ENCODE measurements at regions not wholly inside any gene's neighbourhood (a gene's known extent, or its start where the extent isn't known, plus 50 kb on each side); places are given as distances from the start of the nearest gene placed in this dataset.

- H3K4me1 ChIP-seq (ENCODE audit: control insufficient read depth in 1 of 2, insufficient read depth in 2 of 2, low read length in 2 of 2) = no peaks in the 10 kb centered on the region
- no peak overlapping the region for H3K4me3 ChIP-seq (ENCODE audit: low read length in 2 of 2)
- ATAC-seq (ENCODE audit: low FRiP score) (no peak), DNase-seq (no peak)
- intact Hi-C loops (cut with DNase I) = no loop called here
- peaks cover 3% of the 10 kb centered on the region for H3K9me3 ChIP-seq (ENCODE audit: control insufficient read depth, low read length)
- H3K27ac ChIP-seq (ENCODE audit: low read depth in 1 of 2, low read length in 2 of 2) = no peak overlapping the region
- H3K36me3 ChIP-seq (ENCODE audit: control insufficient read depth in 1 of 2, insufficient read depth in 2 of 2, low read length in 1 of 2) = no peaks in the 10 kb centered on the region
- WGBS, 2 donors = 2 to 13% methylated on average over 1 of the region's 1 CpG
- H3K27me3 ChIP-seq (ENCODE audit: control insufficient read depth in 1 of 2, insufficient read depth in 2 of 2, low read length in 1 of 2) = no peaks in the 10 kb centered on the region
These were observed 145.4 kb upstream of the MYO16 start for GRCh38 chr13:108483981-108484380.

- Histone ChIP-seq H3K27me3 (ENCODE audit: control insufficient read depth in 1 of 2, insufficient read depth in 2 of 2, low read length in 1 of 2) (no peaks in the 10 kb centered on the region), H3K4me1 (ENCODE audit: control insufficient read depth in 1 of 2, insufficient read depth in 2 of 2, low read length in 2 of 2) (no peaks in the 10 kb centered on the region), H3K9me3 (ENCODE audit: control insufficient read depth, low read length) (peaks cover 3% of the 10 kb centered on the region), H3K36me3 (ENCODE audit: control insufficient read depth in 1 of 2, insufficient read depth in 2 of 2, low read length in 1 of 2) (no peaks in the 10 kb centered on the region), H3K4me3 (ENCODE audit: low read length in 2 of 2) (no peak overlapping the region), H3K27ac (ENCODE audit: low read depth in 1 of 2, low read length in 2 of 2) (no peak overlapping the region)
- ATAC-seq (ENCODE audit: low FRiP score) (no peak), DNase-seq (no peak)
- intact Hi-C loops (cut with DNase I) = no loop called here
These were observed 143.3 kb upstream of the MYO16 start for GRCh38 chr13:108486096-108486495.

GRCh38 chr13:108494991-108495645, 134.3 kb upstream of the MYO16 start:
- H3K4me1 ChIP-seq (ENCODE audit: control insufficient read depth in 1 of 2, insufficient read depth in 2 of 2, low read length in 2 of 2) = no peaks in the 10 kb centered on the region
- ATAC-seq (ENCODE audit: low FRiP score) (no peak), DNase-seq (no peak)
- intact Hi-C loops (cut with DNase I) = no loop called here
- H3K9me3 ChIP-seq (ENCODE audit: control insufficient read depth, low read length) = no peaks in the 10 kb centered on the region
- H3K4me3 ChIP-seq (ENCODE audit: low read length in 2 of 2) = no peak overlapping the region
- no peaks in the 10 kb centered on the region for H3K27me3 ChIP-seq (ENCODE audit: control insufficient read depth in 1 of 2, insufficient read depth in 2 of 2, low read length in 1 of 2)
- WGBS, 2 donors = 1% methylated on average over 20 to 40 of the region's 40 CpGs
- no peaks in the 10 kb centered on the region for H3K36me3 ChIP-seq (ENCODE audit: control insufficient read depth in 1 of 2, insufficient read depth in 2 of 2, low read length in 1 of 2)
- H3K27ac ChIP-seq (ENCODE audit: low read depth in 1 of 2, low read length in 2 of 2) = no peak overlapping the region

GRCh38 chr13:108495646-108496361, 133.6 kb upstream of the MYO16 start:
- ATAC-seq (ENCODE audit: low FRiP score) = peak; percentile 12
- Histone ChIP-seq H3K27me3 (ENCODE audit: control insufficient read depth in 1 of 2, insufficient read depth in 2 of 2, low read length in 1 of 2) (no peaks in the 10 kb centered on the region), H3K9me3 (ENCODE audit: control insufficient read depth, low read length) (no peaks in the 10 kb centered on the region), H3K27ac (ENCODE audit: low read depth in 1 of 2, low read length in 2 of 2) (no peak overlapping the region), H3K4me1 (ENCODE audit: control insufficient read depth in 1 of 2, insufficient read depth in 2 of 2, low read length in 2 of 2) (no peaks in the 10 kb centered on the region), H3K4me3 (ENCODE audit: low read length in 2 of 2) (no peak overlapping the region), H3K36me3 (ENCODE audit: control insufficient read depth in 1 of 2, insufficient read depth in 2 of 2, low read length in 1 of 2) (no peaks in the 10 kb centered on the region)
- 0 to 1% methylated on average over 38 to 90 of the region's 90 CpGs for WGBS, 2 donors
- peak in 1 of 2 donors; percentile 74 for DNase-seq
- intact Hi-C loops (cut with DNase I) = no loop called here

- Histone ChIP-seq H3K4me1 (ENCODE audit: control insufficient read depth in 1 of 2, insufficient read depth in 2 of 2, low read length in 2 of 2) (no peaks in the 10 kb centered on the region), H3K27ac (ENCODE audit: low read depth in 1 of 2, low read length in 2 of 2) (no peak overlapping the region), H3K36me3 (ENCODE audit: control insufficient read depth in 1 of 2, insufficient read depth in 2 of 2, low read length in 1 of 2) (no peaks in the 10 kb centered on the region), H3K27me3 (ENCODE audit: control insufficient read depth in 1 of 2, insufficient read depth in 2 of 2, low read length in 1 of 2) (no peaks in the 10 kb centered on the region), H3K9me3 (ENCODE audit: control insufficient read depth, low read length) (no peaks in the 10 kb centered on the region), H3K4me3 (ENCODE audit: low read length in 2 of 2) (no peak overlapping the region)
- DNase-seq = no peak
- intact Hi-C loops (cut with DNase I) = no loop called here
- 4% methylated on average over 30 of the region's 30 CpGs for WGBS, 2 donors
- peak; percentile 34 for ATAC-seq (ENCODE audit: low FRiP score)
These were observed 132.8 kb upstream of the MYO16 start for GRCh38 chr13:108496362-108497210.

- intact Hi-C loops (cut with DNase I) = no loop called here
- Histone ChIP-seq H3K27ac (ENCODE audit: low read depth in 1 of 2, low read length in 2 of 2) (no peak overlapping the region), H3K27me3 (ENCODE audit: control insufficient read depth in 1 of 2, insufficient read depth in 2 of 2, low read length in 1 of 2) (no peaks in the 10 kb centered on the region), H3K4me3 (ENCODE audit: low read length in 2 of 2) (no peak overlapping the region), H3K36me3 (ENCODE audit: control insufficient read depth in 1 of 2, insufficient read depth in 2 of 2, low read length in 1 of 2) (no peaks in the 10 kb centered on the region), H3K9me3 (ENCODE audit: control insufficient read depth, low read length) (no peaks in the 10 kb centered on the region), H3K4me1 (ENCODE audit: control insufficient read depth in 1 of 2, insufficient read depth in 2 of 2, low read length in 2 of 2) (no peaks in the 10 kb centered on the region)
- ATAC-seq (ENCODE audit: low FRiP score) (no peak), DNase-seq (no peak)
- 35 to 50% methylated on average over 6 of the region's 6 CpGs for WGBS, 2 donors
These were observed 128.7 kb upstream of the MYO16 start for GRCh38 chr13:108500711-108501110.

- H3K4me3 ChIP-seq (ENCODE audit: low read length in 2 of 2) = no peak overlapping the region
- ATAC-seq (ENCODE audit: low FRiP score) (no peak), DNase-seq (no peak)
- no peaks in the 10 kb centered on the region for H3K9me3 ChIP-seq (ENCODE audit: control insufficient read depth, low read length)
- H3K27me3 ChIP-seq (ENCODE audit: control insufficient read depth in 1 of 2, insufficient read depth in 2 of 2, low read length in 1 of 2) = no peaks in the 10 kb centered on the region
- WGBS, 2 donors = 0 to 3% methylated on average over 1 of the region's 1 CpG
- no peaks in the 10 kb centered on the region for H3K4me1 ChIP-seq (ENCODE audit: control insufficient read depth in 1 of 2, insufficient read depth in 2 of 2, low read length in 2 of 2)
- intact Hi-C loops (cut with DNase I) = loop anchor here in 1 of 2 donors (5.0 kb wide), 2 partner anchors 166 to 186 kb away; no protein-coding TSS in a partner anchor
- no peaks in the 10 kb centered on the region for H3K36me3 ChIP-seq (ENCODE audit: control insufficient read depth in 1 of 2, insufficient read depth in 2 of 2, low read length in 1 of 2)
- no peak overlapping the region for H3K27ac ChIP-seq (ENCODE audit: low read depth in 1 of 2, low read length in 2 of 2)
These were observed 121.1 kb upstream of the MYO16 start for GRCh38 chr13:108508263-108508662.

GRCh38 chr13:108525827-108526226, 103.6 kb upstream of the MYO16 start:
- Histone ChIP-seq H3K4me3 (ENCODE audit: low read length in 2 of 2) (no peak overlapping the region), H3K27me3 (ENCODE audit: control insufficient read depth in 1 of 2, insufficient read depth in 2 of 2, low read length in 1 of 2) (no peaks in the 10 kb centered on the region), H3K36me3 (ENCODE audit: control insufficient read depth in 1 of 2, insufficient read depth in 2 of 2, low read length in 1 of 2) (no peaks in the 10 kb centered on the region), H3K9me3 (ENCODE audit: control insufficient read depth, low read length) (no peaks in the 10 kb centered on the region), H3K27ac (ENCODE audit: low read depth in 1 of 2, low read length in 2 of 2) (no peak overlapping the region), H3K4me1 (ENCODE audit: control insufficient read depth in 1 of 2, insufficient read depth in 2 of 2, low read length in 2 of 2) (no peaks in the 10 kb centered on the region)
- ATAC-seq (ENCODE audit: low FRiP score) (no peak), DNase-seq (no peak)
- 70 to 75% methylated on average over 1 of the region's 1 CpG for WGBS, 2 donors
- intact Hi-C loops (cut with DNase I) = no loop called here
